Activated naive CD4-positive, alpha-beta T cell treated with anti-CD3 and anti-CD28 coated beads, Interleukin-2, amount 50 U/mL, for 24 hours (primary cell): ENCODE measurements at regions not wholly inside any gene's neighbourhood (a gene's known extent, or its start where the extent isn't known, plus 50 kb on each side); places are given as distances from the start of the nearest gene placed in this dataset.
"Not testable (repeated sequence)": the region's sequence is repeated elsewhere in the genome, so short reads cannot be mapped to it uniquely, and the experiment has no call there.

Experiments used
- H3K27ac Mint-ChIP-seq: one replicate; pipeline ENCODE4 v1.8.0; 2021; ENCODE audit warnings: mild to moderate bottlenecking, mixed read lengths
- H3K27me3 Mint-ChIP-seq: one replicate; pipeline ENCODE4 v1.8.0; 2021; ENCODE audit warnings: mixed read lengths
- H3K36me3 Mint-ChIP-seq: one replicate; pipeline ENCODE4 v1.8.0; 2021; ENCODE audit warnings: mixed read lengths
- H3K4me1 Mint-ChIP-seq: one replicate; pipeline ENCODE4 v1.8.0; 2021; ENCODE audit warnings: mixed read lengths
- H3K4me3 Mint-ChIP-seq: one replicate; pipeline ENCODE4 v1.8.0; 2021; ENCODE audit warnings: mild to moderate bottlenecking, mixed read lengths
- H3K9me3 Mint-ChIP-seq: one replicate; pipeline ENCODE4 v1.8.0; 2021; ENCODE audit warnings: mixed read lengths

GRCh38 chr13:60707878-60708277 lies 310.9 kb downstream of the TDRD3 start:
- Mint-ChIP-seq H3K27ac (no peak overlapping the region), H3K4me3 (no peak overlapping the region), H3K4me1 (no peaks in the 10 kb centered on the region), H3K9me3 (peaks cover 4% of the 10 kb centered on the region), H3K36me3 (no peaks in the 10 kb centered on the region), H3K27me3 (no peaks in the 10 kb centered on the region)

- Mint-ChIP-seq H3K27ac (no peak overlapping the region), H3K36me3 (no peaks in the 10 kb centered on the region), H3K4me1 (no peaks in the 10 kb centered on the region), H3K9me3 (peaks cover 9% of the 10 kb centered on the region), H3K4me3 (no peak overlapping the region), H3K27me3 (peaks cover 1% of the 10 kb centered on the region)
These were observed 304.9 kb downstream of the TDRD3 start for GRCh38 chr13:60701895-60702294.

DNA sequence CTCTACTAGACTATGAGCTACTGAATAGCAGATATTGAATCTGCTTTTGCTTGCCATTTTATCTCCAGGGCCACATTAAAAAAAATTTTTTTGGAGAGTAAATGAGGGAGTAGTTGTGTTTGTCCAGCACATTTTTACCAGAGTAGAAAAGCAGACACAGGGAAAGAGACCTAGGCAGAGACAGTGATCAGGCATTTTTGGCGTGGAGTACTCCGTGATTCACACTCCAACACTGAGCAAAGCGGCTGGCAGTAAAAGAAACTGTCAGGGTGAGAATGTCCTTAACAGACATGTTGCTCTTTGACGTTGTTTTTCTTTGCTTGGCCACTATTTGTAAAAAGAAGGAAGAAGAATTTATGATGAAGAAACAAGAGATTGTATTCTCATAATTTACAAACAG lies 304.0 kb downstream of the TDRD3 start:
- Mint-ChIP-seq H3K4me1 (no peaks in the 10 kb centered on the region), H3K4me3 (no peak overlapping the region), H3K27me3 (peaks cover 1% of the 10 kb centered on the region), H3K36me3 (no peaks in the 10 kb centered on the region), H3K27ac (no peak overlapping the region), H3K9me3 (peaks cover 9% of the 10 kb centered on the region)

GRCh38 chr13:60699636-60700035 lies 302.6 kb downstream of the TDRD3 start:
- no peak overlapping the region for H3K4me3 Mint-ChIP-seq
- no peaks in the 10 kb centered on the region for H3K36me3 Mint-ChIP-seq

DNA sequence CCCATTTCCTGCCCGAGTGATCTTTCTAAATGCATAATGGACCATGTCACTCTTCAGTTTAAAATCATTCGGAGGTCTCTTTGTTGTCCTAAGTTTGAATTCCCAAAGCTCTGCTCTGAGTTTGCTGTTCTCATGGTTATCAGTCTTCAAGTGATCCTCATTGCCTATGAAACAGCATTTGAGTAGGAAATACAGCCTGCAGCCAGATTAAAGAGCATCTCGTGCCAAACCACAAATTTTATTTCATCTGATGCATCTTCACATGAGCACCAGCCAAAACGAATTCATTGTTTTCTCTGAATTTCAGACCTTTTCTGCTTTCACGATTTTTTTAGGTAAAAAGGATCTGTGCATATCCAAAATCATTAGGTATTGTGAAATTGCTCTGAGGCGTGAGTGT lies 299.6 kb downstream of the TDRD3 start:
- no peaks in the 10 kb centered on the region for H3K4me1 Mint-ChIP-seq
- peaks cover 1% of the 10 kb centered on the region for H3K27me3 Mint-ChIP-seq
- H3K36me3 Mint-ChIP-seq: no peaks in the 10 kb centered on the region
- H3K4me3 Mint-ChIP-seq: no peak overlapping the region
- no peaks in the 10 kb centered on the region for H3K9me3 Mint-ChIP-seq
- no peak overlapping the region for H3K27ac Mint-ChIP-seq

More at GRCh38 chr13:60699636-60700035, 302.6 kb downstream of the TDRD3 start:
- Mint-ChIP-seq H3K4me1 (no peaks in the 10 kb centered on the region), H3K9me3 (peaks cover 7% of the 10 kb centered on the region), H3K27me3 (peaks cover 1% of the 10 kb centered on the region), H3K27ac (no peak overlapping the region)

GRCh38 chr13:60691268-60691667 lies 294.2 kb downstream of the TDRD3 start:
- peaks cover 19% of the 10 kb centered on the region for H3K9me3 Mint-ChIP-seq
- peaks cover 3% of the 10 kb centered on the region for H3K36me3 Mint-ChIP-seq
- H3K4me1 Mint-ChIP-seq: no peaks in the 10 kb centered on the region
- no peak overlapping the region for H3K27ac Mint-ChIP-seq
- H3K4me3 Mint-ChIP-seq: no peak overlapping the region
- H3K27me3 Mint-ChIP-seq: peaks cover 4% of the 10 kb centered on the region

- no peak overlapping the region for H3K27ac Mint-ChIP-seq
- peaks cover 4% of the 10 kb centered on the region for H3K27me3 Mint-ChIP-seq
- H3K4me3 Mint-ChIP-seq: no peak overlapping the region
- peaks cover 19% of the 10 kb centered on the region for H3K9me3 Mint-ChIP-seq
- H3K4me1 Mint-ChIP-seq: no peaks in the 10 kb centered on the region
- peaks cover 3% of the 10 kb centered on the region for H3K36me3 Mint-ChIP-seq
These were observed 293.6 kb downstream of the TDRD3 start for GRCh38 chr13:60690604-60691003.

- Mint-ChIP-seq H3K4me3 (no peak overlapping the region), H3K36me3 (peaks cover 3% of the 10 kb centered on the region), H3K9me3 (peaks cover 19% of the 10 kb centered on the region), H3K27ac (no peak overlapping the region), H3K4me1 (no peaks in the 10 kb centered on the region), H3K27me3 (peaks cover 4% of the 10 kb centered on the region)
These were observed 292.6 kb downstream of the TDRD3 start for GRCh38 chr13:60689571-60689970.

DNA sequence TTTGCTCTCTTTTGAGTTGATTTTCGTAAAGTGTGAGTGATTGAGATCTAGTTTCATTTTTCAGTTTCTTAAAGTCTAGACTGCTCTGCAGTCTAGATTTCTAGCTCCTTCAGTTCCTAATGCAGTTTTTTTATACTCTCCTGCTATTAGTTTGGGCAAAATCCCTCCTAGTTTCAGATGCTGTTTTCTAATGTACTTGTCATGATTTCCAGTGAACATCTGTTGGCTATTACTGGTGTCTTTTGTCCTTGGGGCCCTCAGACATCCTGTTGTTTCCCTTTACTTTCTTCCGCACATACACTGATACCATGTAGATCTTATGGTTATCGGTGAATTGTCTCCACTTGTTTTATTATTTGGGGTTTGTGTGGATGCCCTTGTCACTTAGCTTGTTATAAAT lies 292.1 kb downstream of the TDRD3 start:
- no peak overlapping the region for H3K27ac Mint-ChIP-seq
- no peak overlapping the region for H3K4me3 Mint-ChIP-seq
- H3K4me1 Mint-ChIP-seq: no peaks in the 10 kb centered on the region
- peaks cover 4% of the 10 kb centered on the region for H3K27me3 Mint-ChIP-seq
- peaks cover 19% of the 10 kb centered on the region for H3K9me3 Mint-ChIP-seq
- H3K36me3 Mint-ChIP-seq: peaks cover 3% of the 10 kb centered on the region

GRCh38 chr13:60679928-60680694 lies 283.1 kb downstream of the TDRD3 start:
- Mint-ChIP-seq H3K4me1 (no peaks in the 10 kb centered on the region), H3K27me3 (peaks cover 2% of the 10 kb centered on the region), H3K4me3 (no peak overlapping the region), H3K27ac (no peak overlapping the region), H3K9me3 (no peaks in the 10 kb centered on the region), H3K36me3 (no peaks in the 10 kb centered on the region)

- Mint-ChIP-seq H3K9me3 (no peaks in the 10 kb centered on the region), H3K27ac (no peak overlapping the region), H3K4me3 (no peak overlapping the region), H3K36me3 (no peaks in the 10 kb centered on the region), H3K27me3 (peaks cover 2% of the 10 kb centered on the region), H3K4me1 (no peaks in the 10 kb centered on the region)
These were observed 282.1 kb downstream of the TDRD3 start for GRCh38 chr13:60679131-60679530.

- no peaks in the 10 kb centered on the region for H3K36me3 Mint-ChIP-seq
These were observed 274.4 kb downstream of the TDRD3 start for GRCh38 chr13:60671386-60671785.

DNA sequence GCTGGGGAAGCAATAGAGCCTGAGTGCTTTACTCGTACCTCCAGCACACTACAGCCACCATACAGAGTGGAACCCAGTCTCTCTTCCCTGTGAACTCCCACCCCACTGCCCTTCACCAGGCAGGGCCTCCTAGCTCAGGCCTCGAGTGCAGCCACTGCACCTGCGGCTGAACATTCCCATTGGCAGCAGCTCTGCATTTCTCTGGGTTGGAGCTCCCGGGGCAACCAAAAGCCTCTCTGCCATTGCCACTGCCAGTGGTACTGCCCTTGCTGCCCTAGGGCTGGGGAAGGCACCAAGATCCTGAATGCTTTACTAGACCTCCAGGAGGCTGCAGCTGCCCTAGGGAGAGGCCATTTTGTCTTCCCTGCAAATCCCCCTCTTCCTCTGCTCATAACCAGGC lies 266.8 kb downstream of the TDRD3 start:
- Mint-ChIP-seq H3K36me3 (no peaks in the 10 kb centered on the region), H3K4me1 (no peaks in the 10 kb centered on the region), H3K27ac (no peak overlapping the region), H3K9me3 (peaks cover 4% of the 10 kb centered on the region), H3K27me3 (no peaks in the 10 kb centered on the region), H3K4me3 (no peak overlapping the region)

More at GRCh38 chr13:60671386-60671785, 274.4 kb downstream of the TDRD3 start:
- Mint-ChIP-seq H3K27me3 (no peaks in the 10 kb centered on the region), H3K4me3 (no peak overlapping the region), H3K4me1 (no peaks in the 10 kb centered on the region), H3K27ac (no peak overlapping the region), H3K9me3 (peaks cover 10% of the 10 kb centered on the region)

GRCh38 chr13:60662595-60662994 lies 265.6 kb downstream of the TDRD3 start:
- Mint-ChIP-seq H3K4me3 (no peak overlapping the region), H3K9me3 (peaks cover under 1% of the 10 kb centered on the region), H3K27ac (no peak overlapping the region), H3K36me3 (no peaks in the 10 kb centered on the region), H3K4me1 (no peaks in the 10 kb centered on the region), H3K27me3 (no peaks in the 10 kb centered on the region)

DNA sequence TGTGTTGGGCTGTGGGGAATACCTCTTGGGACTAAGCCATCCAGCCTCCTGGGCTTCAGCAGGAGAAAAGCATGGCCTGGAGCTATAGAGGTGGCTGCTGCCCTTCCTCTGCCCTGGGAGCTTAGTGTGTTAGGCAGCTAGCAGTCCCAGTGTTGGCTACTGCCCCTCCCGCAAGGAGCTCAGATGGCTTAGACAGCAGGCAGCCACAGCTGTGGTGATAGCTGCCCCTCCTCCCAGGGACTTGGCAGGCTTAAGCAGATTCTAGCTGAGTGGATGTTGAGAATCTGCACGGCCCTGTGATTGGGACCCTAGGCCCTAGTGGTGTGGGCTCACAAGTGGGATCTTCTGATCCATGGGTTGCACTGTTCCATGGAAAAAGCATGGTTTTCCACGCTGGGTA lies 264.5 kb downstream of the TDRD3 start:
- H3K9me3 Mint-ChIP-seq: no peaks in the 10 kb centered on the region
- H3K4me1 Mint-ChIP-seq: no peaks in the 10 kb centered on the region
- no peaks in the 10 kb centered on the region for H3K36me3 Mint-ChIP-seq

DNA sequence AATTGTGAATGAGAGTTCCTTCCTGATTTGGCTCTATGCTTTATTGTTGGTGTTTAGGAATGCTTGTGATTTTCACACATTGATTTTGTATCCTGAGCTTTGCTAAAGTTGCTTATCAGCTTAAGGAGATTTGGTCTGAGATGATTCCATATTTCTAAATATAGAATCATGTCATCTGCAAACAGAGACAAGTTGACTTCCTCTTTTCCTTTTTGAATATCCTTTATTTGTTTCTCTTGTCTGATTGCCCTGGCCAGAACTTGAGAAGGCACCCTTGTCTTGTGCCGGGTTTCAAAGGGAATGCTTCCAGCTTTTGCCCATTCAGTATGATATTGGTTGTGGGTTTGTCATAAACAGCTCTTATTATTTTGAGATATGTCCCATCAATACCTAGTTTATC lies 260.6 kb downstream of the TDRD3 start:
- not testable (repeated sequence) for H3K4me1 Mint-ChIP-seq, H3K4me3 Mint-ChIP-seq, H3K9me3 Mint-ChIP-seq, H3K27ac Mint-ChIP-seq, H3K36me3 Mint-ChIP-seq, H3K27me3 Mint-ChIP-seq

More for the DNA sequence above, 264.5 kb downstream of the TDRD3 start:
- Mint-ChIP-seq H3K4me3 (no peak overlapping the region), H3K27me3 (no peaks in the 10 kb centered on the region), H3K27ac (no peak overlapping the region)

DNA sequence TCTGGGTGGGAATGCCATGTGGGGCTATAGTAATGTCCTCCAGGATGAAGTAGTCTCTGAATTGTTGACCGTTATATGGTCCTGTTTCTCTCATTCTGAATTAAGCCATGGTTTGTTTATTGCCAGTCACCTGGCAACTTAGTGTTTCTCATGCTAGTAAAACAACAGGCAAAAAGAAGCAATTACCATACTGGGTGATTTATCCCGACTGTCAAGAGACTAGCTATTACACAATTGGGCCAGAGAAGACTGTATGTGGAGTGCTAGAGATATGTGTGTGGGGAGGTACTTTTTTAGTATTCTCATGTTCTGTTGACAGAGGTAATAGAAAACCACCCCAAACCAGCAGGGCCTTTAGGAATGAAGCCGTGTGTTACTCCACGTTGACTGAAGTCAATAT lies 258.2 kb downstream of the TDRD3 start:
- no peaks in the 10 kb centered on the region for H3K36me3 Mint-ChIP-seq
- no peaks in the 10 kb centered on the region for H3K27me3 Mint-ChIP-seq
- H3K27ac Mint-ChIP-seq: no peak overlapping the region
- no peak overlapping the region for H3K4me3 Mint-ChIP-seq
- H3K9me3 Mint-ChIP-seq: no peaks in the 10 kb centered on the region
- H3K4me1 Mint-ChIP-seq: no peaks in the 10 kb centered on the region
